Liver (tissue), 8 donors: ENCODE measurements at regions not wholly inside any gene's neighbourhood (a gene's known extent, or its start where the extent isn't known, plus 50 kb on each side); places are given as distances from the start of the nearest gene placed in this dataset.

Experiments
- DNase-seq: peaks from one replicate; pipeline ENCODE4 v3.0.0-alpha.2; 2017; ENCODE audit warnings: low spot score
- H3K27ac ChIP-seq, 2 donors: one replicate each; pipeline ENCODE4 v1.7.0; 2013; ENCODE audit warnings: inconsistent platforms in 2 of 2, low read length in 2 of 2, control low read depth in 1 of 2, low read depth in 1 of 2, mild to moderate bottlenecking in 1 of 2
- H3K27me3 ChIP-seq, 4 donors: one replicate each; pipeline versions ENCODE4 v1.6.1 to v1.7.0; 2013; ENCODE audit warnings: low read length in 3 of 4, inconsistent platforms in 1 of 4, mild to moderate bottlenecking in 1 of 4, moderate library complexity in 1 of 4; ENCODE audit not compliant: control insufficient read depth in 4 of 4, insufficient read depth in 4 of 4
- H3K36me3 ChIP-seq, 4 donors: one replicate each; pipeline versions ENCODE4 v1.6.1 to v1.7.0; 2013; ENCODE audit warnings: low read length in 3 of 4, mild to moderate bottlenecking in 3 of 4, low read depth in 1 of 4, moderate library complexity in 1 of 4; ENCODE audit not compliant: control insufficient read depth in 4 of 4, insufficient read depth in 3 of 4
- H3K4me1 ChIP-seq, 4 donors: one replicate each; pipeline versions ENCODE4 v1.6.1 to v1.7.0; 2013; ENCODE audit warnings: low read length in 3 of 4, mild to moderate bottlenecking in 3 of 4, moderate library complexity in 1 of 4; ENCODE audit not compliant: control insufficient read depth in 4 of 4, insufficient read depth in 4 of 4
- H3K4me3 ChIP-seq, 3 donors: one replicate each; pipeline versions ENCODE4 v1.6.1 to v1.7.0; 2013; ENCODE audit warnings: low read length in 3 of 3, control low read depth in 1 of 3, low read depth in 1 of 3, mild to moderate bottlenecking in 1 of 3
- H3K9ac ChIP-seq, 2 donors: one replicate each; pipeline ENCODE4 v1.7.0; 2013; ENCODE audit warnings: low read length in 2 of 2, mild to moderate bottlenecking in 2 of 2, moderate library complexity in 2 of 2, control low read depth in 1 of 2, low read depth in 1 of 2
- H3K9me3 ChIP-seq, 4 donors: one replicate each; pipeline versions ENCODE4 v1.6.1 to v1.7.0; 2013; ENCODE audit warnings: low read length in 3 of 4; ENCODE audit not compliant: control insufficient read depth in 4 of 4
- EGR1 ChIP-seq, 2 donors: IDR thresholded peaks; 2 replicates each; pipeline ENCODE4 v1.6.1; 2016 to 2018; ENCODE audit warnings: antibody characterized with exemption in 2 of 2, low read depth in 2 of 2
- FOXA1 ChIP-seq: IDR thresholded peaks from 2 replicates; pipeline ENCODE4 v1.6.1; 2016; ENCODE audit warnings: antibody characterized with exemption
- FOXA2 ChIP-seq: IDR thresholded peaks from 2 replicates; pipeline ENCODE4 v1.6.1; 2016; ENCODE audit warnings: antibody characterized with exemption
- GABPA ChIP-seq, 2 donors: IDR thresholded peaks in 1 of 2; conservative IDR thresholded peaks in 1 of 2; 2 replicates each; pipeline ENCODE4 v1.6.1; 2016; ENCODE audit warnings: antibody characterized with exemption in 2 of 2, mild to moderate bottlenecking in 1 of 2, moderate library complexity in 1 of 2
- HNF4A ChIP-seq, 2 donors: conservative IDR thresholded peaks; 2 replicates each; pipeline ENCODE4 v1.6.1; 2016; ENCODE audit warnings: antibody characterized with exemption in 2 of 2, mild to moderate bottlenecking in 2 of 2
- HNF4G ChIP-seq: IDR thresholded peaks from 2 replicates; pipeline ENCODE4 v1.6.1; 2016; ENCODE audit warnings: antibody characterized with exemption
- JUND ChIP-seq, 2 donors: IDR thresholded peaks; 2 replicates each; pipeline ENCODE4 v1.6.1; 2016; ENCODE audit warnings: antibody characterized with exemption in 2 of 2
- NR2F2 ChIP-seq: IDR thresholded peaks from 2 replicates; pipeline ENCODE4 v1.6.1; 2016; ENCODE audit warnings: antibody characterized with exemption
- RAD21 ChIP-seq, 2 donors: IDR thresholded peaks; 2 replicates each; pipeline ENCODE4 v1.6.1; 2016; ENCODE audit warnings: antibody characterized with exemption in 2 of 2, mild to moderate bottlenecking in 2 of 2
- RXRA ChIP-seq, 2 donors: IDR thresholded peaks; 2 replicates each; pipeline ENCODE4 v1.6.1; 2017 to 2018; ENCODE audit warnings: antibody characterized with exemption in 2 of 2, mild to moderate bottlenecking in 1 of 2
- SP1 ChIP-seq: IDR thresholded peaks from 2 replicates; pipeline ENCODE4 v1.6.1; 2018; ENCODE audit warnings: antibody characterized with exemption, mild to moderate bottlenecking
- TAF1 ChIP-seq: conservative IDR thresholded peaks from 2 replicates; pipeline ENCODE4 v1.6.1; 2016; ENCODE audit warnings: antibody characterized with exemption, mild to moderate bottlenecking
- YY1 ChIP-seq: IDR thresholded peaks from 2 replicates; pipeline ENCODE4 v1.6.1; 2016; ENCODE audit warnings: antibody characterized with exemption, mild to moderate bottlenecking
- WGBS: extraction: QIAGEN DNeasy Blood & Tissue Kit; methylation state at CpG from one replicate; pipeline ENCODE4 v1.1.7; 2013; 5-methylcytosine and 5-hydroxymethylcytosine counted together
- TF ChIP-seq, protein P1 (sequence below): IDR thresholded peaks from 2 replicates; pipeline ENCODE4 v1.6.1; 2016; ENCODE audit warnings: antibody characterized with exemption
- TF ChIP-seq, protein P2 (sequence below): fragments of 150-350 bp; IDR thresholded peaks from 2 replicates; pipeline ENCODE4 v1.5.1; 2017; ENCODE audit warnings: improper control_type of control experiment, low read depth, low read length; ENCODE audit not compliant: missing input control
- TF ChIP-seq, protein P3 (sequence below): IDR thresholded peaks from 2 replicates; pipeline ENCODE4 v1.6.1; 2016; ENCODE audit warnings: antibody characterized with exemption
- TF ChIP-seq, protein P4 (sequence below): IDR thresholded peaks from 2 replicates; pipeline ENCODE4 v1.6.1; 2016; ENCODE audit warnings: antibody characterized with exemption, mild to moderate bottlenecking
- TF ChIP-seq, protein P5 (sequence below): IDR thresholded peaks from 2 replicates; pipeline ENCODE4 v1.6.1; 2016; ENCODE audit warnings: antibody characterized with exemption
- donor health status: healthy.
- donor health status: healthy.
- donor health status: healthy.
- donor health status: healthy.
- donor health status: healthy.

DNA sequence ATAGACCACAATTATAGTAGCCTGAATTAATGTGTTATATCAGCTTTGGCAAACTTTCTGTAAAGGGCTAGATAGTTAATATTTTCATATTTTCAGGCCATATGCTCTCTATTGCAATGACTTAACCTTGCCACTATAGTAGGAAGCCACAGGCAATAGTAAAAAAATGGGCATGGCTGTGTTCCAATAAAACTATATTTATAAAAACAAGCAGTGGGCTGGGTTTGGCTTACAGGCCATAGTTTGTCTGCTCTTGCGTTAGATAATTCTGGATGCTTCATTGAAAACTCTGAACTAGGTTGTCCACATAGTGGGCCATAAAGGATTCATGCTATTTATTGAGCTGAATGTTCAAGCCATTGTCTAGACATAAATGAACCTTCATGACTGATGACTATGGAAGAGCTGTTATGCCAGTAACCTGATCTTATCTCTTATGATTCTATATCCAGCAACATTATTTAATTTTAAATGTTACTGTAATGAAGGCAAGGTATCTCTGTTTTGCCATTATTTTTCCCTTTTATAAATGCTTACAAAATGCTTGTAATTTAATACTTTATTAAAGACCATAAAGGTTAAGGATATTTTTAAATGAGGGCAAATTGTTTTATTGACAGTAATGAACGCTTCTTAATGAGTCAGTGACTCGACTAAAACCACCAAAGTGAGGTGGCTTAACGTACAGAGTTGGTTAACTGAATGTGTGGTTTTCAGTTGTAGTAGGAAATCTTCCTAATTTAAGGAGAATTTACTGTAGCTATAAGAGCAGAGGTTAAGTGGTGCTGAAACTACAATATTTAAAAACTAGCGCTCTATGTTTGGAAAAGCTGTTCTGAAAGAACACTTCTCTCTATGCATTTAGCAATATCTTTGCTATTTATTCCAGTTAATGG, 560.6 kb downstream of the PRR16 start (continued):
- TF ChIP-seq, protein P1, sequence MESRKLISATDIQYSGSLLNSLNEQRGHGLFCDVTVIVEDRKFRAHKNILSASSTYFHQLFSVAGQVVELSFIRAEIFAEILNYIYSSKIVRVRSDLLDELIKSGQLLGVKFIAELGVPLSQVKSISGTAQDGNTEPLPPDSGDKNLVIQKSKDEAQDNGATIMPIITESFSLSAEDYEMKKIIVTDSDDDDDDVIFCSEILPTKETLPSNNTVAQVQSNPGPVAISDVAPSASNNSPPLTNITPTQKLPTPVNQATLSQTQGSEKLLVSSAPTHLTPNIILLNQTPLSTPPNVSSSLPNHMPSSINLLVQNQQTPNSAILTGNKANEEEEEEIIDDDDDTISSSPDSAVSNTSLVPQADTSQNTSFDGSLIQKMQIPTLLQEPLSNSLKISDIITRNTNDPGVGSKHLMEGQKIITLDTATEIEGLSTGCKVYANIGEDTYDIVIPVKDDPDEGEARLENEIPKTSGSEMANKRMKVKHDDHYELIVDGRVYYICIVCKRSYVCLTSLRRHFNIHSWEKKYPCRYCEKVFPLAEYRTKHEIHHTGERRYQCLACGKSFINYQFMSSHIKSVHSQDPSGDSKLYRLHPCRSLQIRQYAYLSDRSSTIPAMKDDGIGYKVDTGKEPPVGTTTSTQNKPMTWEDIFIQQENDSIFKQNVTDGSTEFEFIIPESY = no peak
- TF ChIP-seq FOXA1 (no peak), JUND (IDR thresholded peaks at IDR 0.05) (no peak)

DNA sequence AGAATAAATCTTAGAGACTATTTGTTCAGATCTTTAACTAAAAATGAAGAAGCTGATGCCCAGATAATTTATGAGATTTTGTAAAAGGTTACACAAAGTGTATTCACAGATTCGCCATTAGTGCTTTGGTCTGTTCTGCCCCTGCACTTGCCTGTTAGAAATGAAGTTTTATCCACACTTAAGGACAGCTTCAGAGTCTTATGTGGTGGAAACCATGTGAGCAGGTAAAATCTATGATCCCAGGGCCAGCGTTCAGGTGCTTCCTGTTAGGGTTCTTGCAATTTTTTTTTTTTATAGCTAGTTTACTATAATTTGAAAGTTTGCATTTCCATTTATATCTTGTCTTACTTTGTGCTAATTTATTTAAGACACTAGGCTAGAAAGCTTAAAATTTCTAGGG, 561.6 kb downstream of the PRR16 start:
- TF ChIP-seq, protein P2, sequence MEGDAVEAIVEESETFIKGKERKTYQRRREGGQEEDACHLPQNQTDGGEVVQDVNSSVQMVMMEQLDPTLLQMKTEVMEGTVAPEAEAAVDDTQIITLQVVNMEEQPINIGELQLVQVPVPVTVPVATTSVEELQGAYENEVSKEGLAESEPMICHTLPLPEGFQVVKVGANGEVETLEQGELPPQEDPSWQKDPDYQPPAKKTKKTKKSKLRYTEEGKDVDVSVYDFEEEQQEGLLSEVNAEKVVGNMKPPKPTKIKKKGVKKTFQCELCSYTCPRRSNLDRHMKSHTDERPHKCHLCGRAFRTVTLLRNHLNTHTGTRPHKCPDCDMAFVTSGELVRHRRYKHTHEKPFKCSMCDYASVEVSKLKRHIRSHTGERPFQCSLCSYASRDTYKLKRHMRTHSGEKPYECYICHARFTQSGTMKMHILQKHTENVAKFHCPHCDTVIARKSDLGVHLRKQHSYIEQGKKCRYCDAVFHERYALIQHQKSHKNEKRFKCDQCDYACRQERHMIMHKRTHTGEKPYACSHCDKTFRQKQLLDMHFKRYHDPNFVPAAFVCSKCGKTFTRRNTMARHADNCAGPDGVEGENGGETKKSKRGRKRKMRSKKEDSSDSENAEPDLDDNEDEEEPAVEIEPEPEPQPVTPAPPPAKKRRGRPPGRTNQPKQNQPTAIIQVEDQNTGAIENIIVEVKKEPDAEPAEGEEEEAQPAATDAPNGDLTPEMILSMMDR = no peak
- TF ChIP-seq, protein P3, sequence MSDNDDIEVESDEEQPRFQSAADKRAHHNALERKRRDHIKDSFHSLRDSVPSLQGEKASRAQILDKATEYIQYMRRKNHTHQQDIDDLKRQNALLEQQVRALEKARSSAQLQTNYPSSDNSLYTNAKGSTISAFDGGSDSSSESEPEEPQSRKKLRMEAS = no peak
- TF ChIP-seq RAD21 (IDR thresholded peaks at IDR 0.05) (no peak), GABPA (IDR thresholded peaks at IDR 0.05 in 1 of 2, conservative IDR thresholded peaks at IDR 0.05 in 1 of 2) (no peak), HNF4G (no peak), RXRA (IDR thresholded peaks at IDR 0.05) (no peak), EGR1 (IDR thresholded peaks at IDR 0.05; ENCODE audit: low read depth in 2 of 2) (no peak), TAF1 (no peak), JUND (IDR thresholded peaks at IDR 0.05) (no peak), YY1 (no peak), SP1 (no peak), FOXA2 (no peak), NR2F2 (no peak), HNF4A (conservative IDR thresholded peaks at IDR 0.05) (no peak), FOXA1 (no peak)
- TF ChIP-seq, protein P4, sequence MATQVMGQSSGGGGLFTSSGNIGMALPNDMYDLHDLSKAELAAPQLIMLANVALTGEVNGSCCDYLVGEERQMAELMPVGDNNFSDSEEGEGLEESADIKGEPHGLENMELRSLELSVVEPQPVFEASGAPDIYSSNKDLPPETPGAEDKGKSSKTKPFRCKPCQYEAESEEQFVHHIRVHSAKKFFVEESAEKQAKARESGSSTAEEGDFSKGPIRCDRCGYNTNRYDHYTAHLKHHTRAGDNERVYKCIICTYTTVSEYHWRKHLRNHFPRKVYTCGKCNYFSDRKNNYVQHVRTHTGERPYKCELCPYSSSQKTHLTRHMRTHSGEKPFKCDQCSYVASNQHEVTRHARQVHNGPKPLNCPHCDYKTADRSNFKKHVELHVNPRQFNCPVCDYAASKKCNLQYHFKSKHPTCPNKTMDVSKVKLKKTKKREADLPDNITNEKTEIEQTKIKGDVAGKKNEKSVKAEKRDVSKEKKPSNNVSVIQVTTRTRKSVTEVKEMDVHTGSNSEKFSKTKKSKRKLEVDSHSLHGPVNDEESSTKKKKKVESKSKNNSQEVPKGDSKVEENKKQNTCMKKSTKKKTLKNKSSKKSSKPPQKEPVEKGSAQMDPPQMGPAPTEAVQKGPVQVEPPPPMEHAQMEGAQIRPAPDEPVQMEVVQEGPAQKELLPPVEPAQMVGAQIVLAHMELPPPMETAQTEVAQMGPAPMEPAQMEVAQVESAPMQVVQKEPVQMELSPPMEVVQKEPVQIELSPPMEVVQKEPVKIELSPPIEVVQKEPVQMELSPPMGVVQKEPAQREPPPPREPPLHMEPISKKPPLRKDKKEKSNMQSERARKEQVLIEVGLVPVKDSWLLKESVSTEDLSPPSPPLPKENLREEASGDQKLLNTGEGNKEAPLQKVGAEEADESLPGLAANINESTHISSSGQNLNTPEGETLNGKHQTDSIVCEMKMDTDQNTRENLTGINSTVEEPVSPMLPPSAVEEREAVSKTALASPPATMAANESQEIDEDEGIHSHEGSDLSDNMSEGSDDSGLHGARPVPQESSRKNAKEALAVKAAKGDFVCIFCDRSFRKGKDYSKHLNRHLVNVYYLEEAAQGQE = no peak
- TF ChIP-seq, protein P1 = no peak
- TF ChIP-seq, protein P5, sequence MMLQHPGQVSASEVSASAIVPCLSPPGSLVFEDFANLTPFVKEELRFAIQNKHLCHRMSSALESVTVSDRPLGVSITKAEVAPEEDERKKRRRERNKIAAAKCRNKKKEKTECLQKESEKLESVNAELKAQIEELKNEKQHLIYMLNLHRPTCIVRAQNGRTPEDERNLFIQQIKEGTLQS = no peak
- H3K27ac ChIP-seq = no peak overlapping the region
- H3K9ac ChIP-seq = no peak overlapping the region
- WGBS = 80% methylated on average over 2 of the region's 2 CpGs
- H3K4me3 ChIP-seq = no peak overlapping the region
- H3K36me3 ChIP-seq = no peaks in the 10 kb centered on the region
- no peaks in the 10 kb centered on the region for H3K27me3 ChIP-seq
- H3K4me1 ChIP-seq = no peaks in the 10 kb centered on the region
- no peaks in the 10 kb centered on the region for H3K9me3 ChIP-seq
- no peak for DNase-seq
